K562 (cell line): ENCODE measurements at regions not wholly inside any gene's neighbourhood (a gene's known extent, or its start where the extent isn't known, plus 50 kb on each side); places are given as distances from the start of the nearest gene placed in this dataset.

Experiments used
- ATAC-seq: fragments of 200-7000 bp; cut with Tn5 transposase; 3 replicates; pipeline ENCODE4 v1.9.1; 2020; ENCODE audit warnings: moderate library complexity
- BruUV-seq: library from RNA; stranded (reverse); fragments of 400-500 nt; replicated peaks from 2 replicates; lab custom pipeline; 2021; lab: Mats Ljungman, UMichigan
- CTCF ChIA-PET: fragments of 300-600 bp; formaldehyde crosslinking; extraction: SDS; loops from one replicate; lab custom pipeline; 2021; ENCODE audit warnings: low intra/inter-chr PET ratio; lab: Yijun Ruan, JAX
- POLR2A ChIA-PET: fragments of 300-600, 350-650 bp; sonication (Branson Sonifier 250); formaldehyde crosslinking; extraction: SDS; loops from one replicate; lab custom pipeline; 2021; ENCODE audit warnings: antibody characterized with exemption, inconsistent platforms; lab: Yijun Ruan, JAX
- DNase-seq, 4 experiments: peaks; one replicate each; pipeline versions ENCODE4 v3.0.0 to v3.0.0-alpha.2; 2011 to 2018; ENCODE audit warnings: low spot score in 3 of 4, mixed read lengths in 3 of 4; ENCODE audit errors: extremely low read depth in 1 of 4
- FAIRE-seq: peaks from 2 replicates; lab custom pipeline; 2011; peaks lifted over from hg19 to GRCh38; lab: Jason Lieb, UNC
- H2AFZ ChIP-seq: 2 replicates; pipeline ENCODE4 v1.6.0; 2011; ENCODE audit warnings: low read depth, low read length, control low read depth, inconsistent platforms
- H3K27ac ChIP-seq: fragments of 200-600 bp; 3 replicates; pipeline ENCODE4 v1.8.0; 2011; ENCODE audit warnings: low read depth, mild to moderate bottlenecking, control low read depth, inconsistent platforms, low read length, moderate library complexity, mixed read lengths; ENCODE audit errors: extremely low read depth
- H3K27me3 ChIP-seq, 2 experiments: fragments of 300-600 bp in 1 of 2; 2 replicates in 1 of 2; 3 replicates in 1 of 2; pipeline versions ENCODE4 v1.6.0 to v1.8.0; 2011; ENCODE audit warnings: inconsistent platforms in 2 of 2, low read length in 2 of 2, mild to moderate bottlenecking in 1 of 2, mixed read lengths in 1 of 2, moderate library complexity in 1 of 2; ENCODE audit not compliant: control insufficient read depth in 2 of 2, insufficient read depth in 2 of 2
- H3K36me3 ChIP-seq: fragments of 300-600 bp; 3 replicates; pipeline ENCODE4 v1.8.0; 2011; ENCODE audit warnings: mild to moderate bottlenecking, low read length, inconsistent platforms; ENCODE audit not compliant: control insufficient read depth, insufficient read depth
- H3K4me1 ChIP-seq, 2 experiments: fragments of 200-600 bp in 1 of 2; replicated peaks in 1 of 2; 2 replicates in 1 of 2; 3 replicates in 1 of 2; pipeline versions ENCODE4 v1.5.1 to v1.8.0; 2011; ENCODE audit warnings: inconsistent platforms in 2 of 2, low read length in 2 of 2, mild to moderate bottlenecking in 1 of 2, mixed read lengths in 1 of 2, moderate library complexity in 1 of 2; ENCODE audit not compliant: control insufficient read depth in 2 of 2, insufficient read depth in 2 of 2
- H3K4me2 ChIP-seq: 2 replicates; pipeline ENCODE4 v1.6.1; 2011; ENCODE audit warnings: low read length, control low read depth, inconsistent platforms, mixed read lengths; ENCODE audit not compliant: insufficient read depth
- H3K4me3 ChIP-seq: fragments of 200-600 bp; sonication (generic), shearing (Covaris generic); 2 replicates; pipeline ENCODE4 v1.5.1; 2016; ENCODE audit warnings: control low read depth, inconsistent platforms
- H3K79me2 ChIP-seq: fragments of 200-600 bp; 3 replicates; pipeline ENCODE4 v1.8.0; 2011; ENCODE audit warnings: low read length, inconsistent platforms; ENCODE audit not compliant: control insufficient read depth, insufficient read depth
- H3K9ac ChIP-seq, 2 experiments: 2 replicates each; pipeline versions ENCODE4 v1.6.0 to v1.6.1; 2011; ENCODE audit warnings: low read depth in 2 of 2, low read length in 2 of 2, control low read depth in 1 of 2, inconsistent platforms in 1 of 2, mild to moderate bottlenecking in 1 of 2, mixed read lengths in 1 of 2; ENCODE audit not compliant: insufficient read depth in 1 of 2
- H3K9me1 ChIP-seq: one replicate; pipeline ENCODE4 v1.6.0; 2011; ENCODE audit warnings: inconsistent platforms, mild to moderate bottlenecking, low read length, moderate library complexity; ENCODE audit not compliant: control insufficient read depth, insufficient read depth
- H3K9me3 ChIP-seq: replicated peaks from 2 replicates; pipeline ENCODE4 v1.5.1; 2011; ENCODE audit warnings: low read depth, low read length, inconsistent platforms; ENCODE audit not compliant: control insufficient read depth, insufficient read depth
- H4K20me1 ChIP-seq: replicated peaks from 2 replicates; pipeline ENCODE4 v1.6.1; 2011; ENCODE audit warnings: low read length, inconsistent platforms, mixed read lengths; ENCODE audit not compliant: control insufficient read depth, insufficient read depth
- ERF ChIP-seq: fragments of 450-650 bp; formaldehyde crosslinking; IDR thresholded peaks from 2 replicates; pipeline ENCODE4 v1.4.0; 2020; ENCODE audit warnings: mild to moderate bottlenecking, mixed read lengths
- FOXA1 ChIP-seq: fragments of 450-650 bp; IDR thresholded peaks from 2 replicates; pipeline ENCODE4 v1.6.1; 2016; ENCODE audit warnings: mild to moderate bottlenecking, borderline replicate concordance
- FOXM1 ChIP-seq, 2 experiments: fragments of 450-650 bp in 1 of 2; sonication (generic) in 1 of 2; formaldehyde crosslinking in 1 of 2; IDR thresholded peaks; 2 replicates each; pipeline versions ENCODE4 v1.6.1 to v1.9.0; 2017 to 2022; ENCODE audit warnings: low read depth in 2 of 2, mild to moderate bottlenecking in 2 of 2, missing genetic modification reagents in 1 of 2, moderate library complexity in 1 of 2
- GATAD2B ChIP-seq: fragments of 450-650 bp; IDR thresholded peaks from 2 replicates; pipeline ENCODE4 v1.6.1; 2017; ENCODE audit warnings: mild to moderate bottlenecking, borderline replicate concordance
- GTF2E2 ChIP-seq: fragments of 200-800 bp; sonication (Bioruptor generic); IDR thresholded peaks from 2 replicates; pipeline ENCODE4 v1.6.1; 2016; ENCODE audit warnings: missing genetic modification characterization, missing compliant biosample characterization
- HOMEZ ChIP-seq: fragments of 250-450 bp; sonication (Bioruptor Pico); IDR thresholded peaks from 2 replicates; pipeline ENCODE4 v1.4.0; 2020; ENCODE audit warnings: mild to moderate bottlenecking, moderate library complexity
- KAT7 ChIP-seq: sonication (generic); formaldehyde crosslinking; IDR thresholded peaks from 2 replicates; pipeline ENCODE4 v1.8.0; 2022; ENCODE audit warnings: missing genetic modification reagents, mild to moderate bottlenecking, borderline replicate concordance
- MAFG ChIP-seq: fragments of 450-650 bp; conservative IDR thresholded peaks from 2 replicates; pipeline ENCODE4 v1.6.1; 2016; ENCODE audit warnings: missing genetic modification characterization, missing compliant biosample characterization
- MBD2 ChIP-seq: sonication (generic); IDR thresholded peaks from 2 replicates; pipeline ENCODE4 v1.6.1; 2016; ENCODE audit warnings: low read depth, borderline replicate concordance
- MITF ChIP-seq: IDR thresholded peaks from 2 replicates; pipeline ENCODE4 v1.6.1; 2014; ENCODE audit warnings: antibody characterized with exemption
- PREB ChIP-seq: sonication (generic); formaldehyde crosslinking; IDR thresholded peaks from 2 replicates; pipeline ENCODE4 v1.8.1; 2023; ENCODE audit warnings: mild to moderate bottlenecking, missing genetic modification reagents
- RAD51 ChIP-seq: fragments of 450-650 bp; IDR thresholded peaks from 2 replicates; pipeline ENCODE4 v1.7.1; 2016; ENCODE audit warnings: low read depth, mild to moderate bottlenecking, borderline replicate concordance
- RFX1 ChIP-seq: fragments of 450-650 bp; IDR thresholded peaks from 2 replicates; pipeline ENCODE4 v1.6.1; 2016; ENCODE audit warnings: mild to moderate bottlenecking, moderate library complexity
- SRSF3 ChIP-seq: fragments of 200-400 bp; formaldehyde crosslinking; IDR thresholded peaks from 2 replicates; pipeline ENCODE4 v1.6.1; 2016; ENCODE audit warnings: mild to moderate bottlenecking, low read length, moderate library complexity; ENCODE audit not compliant: insufficient read depth
- TFE3 ChIP-seq: fragments of 450-650 bp; formaldehyde crosslinking; IDR thresholded peaks from 2 replicates; pipeline ENCODE4 v1.4.0; 2020; ENCODE audit warnings: mild to moderate bottlenecking, mixed read lengths
- ZKSCAN1 ChIP-seq: fragments of 150-350 bp; IDR thresholded peaks from 2 replicates; pipeline ENCODE4 v1.6.1; 2016; ENCODE audit warnings: low read depth, low read length
- ZNF431 ChIP-seq: sonication (generic); formaldehyde crosslinking; IDR thresholded peaks from 2 replicates; pipeline ENCODE4 v1.8.0; 2022; ENCODE audit warnings: mild to moderate bottlenecking, missing genetic modification reagents
- in situ Hi-C: fragments of 300-500 bp; cut with MboI; formaldehyde crosslinking; loops from 4 replicates; pipeline ENCODE4 v1.15.0; 2018; ENCODE audit warnings: inconsistent platforms, mixed read lengths
- intact Hi-C: fragments of 100-400 bp; cut with micrococcal nuclease; formaldehyde crosslinking; loops from 2 replicates; pipeline ENCODE4 v1.14.2; 2022

GRCh38 chr1:168848051-168848450, 119.0 kb upstream of the DPT start (continued):
- TF ChIP-seq ZKSCAN1 (no peak), GATAD2B (no peak), KAT7 (CRISPR knock-in tag) (no peak)

GRCh38 chr1:168861421-168862004, 132.5 kb upstream of the DPT start:
- Histone ChIP-seq H3K9me1 (no peaks in the 10 kb centered on the region), H4K20me1 (no peaks in the 10 kb centered on the region), H3K27me3 (no peaks in the 10 kb centered on the region), H3K9me3 (no peaks in the 10 kb centered on the region), H3K79me2 (no peaks in the 10 kb centered on the region), H3K9ac (no peak overlapping the region), H3K36me3 (no peaks in the 10 kb centered on the region), H2AFZ (no peak overlapping the region), H3K4me1 (no peaks in the 10 kb centered on the region), H3K4me3 (no peak overlapping the region), H3K27ac (no peak overlapping the region), H3K4me2 (no peak overlapping the region)
- no peak for DNase-seq
- ChIA-PET CTCF (no interaction called here), POLR2A (interaction anchor here (0.6 kb wide), 1 partner anchor 356 kb away, joined by 3 read pairs; no protein-coding TSS in a partner anchor)
- no peak for FAIRE-seq
- no peak for ATAC-seq
- intact Hi-C loops (no loop called here), in situ Hi-C loops (no loop called here)
- no TSS peak for BruUV-seq
- TF ChIP-seq RFX1 (no peak), PREB (CRISPR knock-in tag) (no peak), RAD51 (no peak), MBD2 (no peak), ZNF431 (no peak), FOXA1 (no peak), ERF (CRISPR knock-in tag) (no peak), HOMEZ (CRISPR knock-in tag) (no peak), FOXM1 (IDR thresholded peaks at IDR 0.05; ENCODE audit: low read depth) (no peak), FOXM1 (CRISPR knock-in tag; IDR thresholded peaks at IDR 0.05; ENCODE audit: low read depth) (no peak), GTF2E2 (tag) (no peak), TFE3 (CRISPR knock-in tag) (no peak), MAFG (tag) (no peak), SRSF3 (no peak), MITF (no peak)
